ENCODE measurements at regions not wholly inside any gene's neighbourhood (a gene's known extent, or its start where the extent isn't known, plus 50 kb on each side); places are given as distances from the start of the nearest gene placed in this dataset.

DNA sequence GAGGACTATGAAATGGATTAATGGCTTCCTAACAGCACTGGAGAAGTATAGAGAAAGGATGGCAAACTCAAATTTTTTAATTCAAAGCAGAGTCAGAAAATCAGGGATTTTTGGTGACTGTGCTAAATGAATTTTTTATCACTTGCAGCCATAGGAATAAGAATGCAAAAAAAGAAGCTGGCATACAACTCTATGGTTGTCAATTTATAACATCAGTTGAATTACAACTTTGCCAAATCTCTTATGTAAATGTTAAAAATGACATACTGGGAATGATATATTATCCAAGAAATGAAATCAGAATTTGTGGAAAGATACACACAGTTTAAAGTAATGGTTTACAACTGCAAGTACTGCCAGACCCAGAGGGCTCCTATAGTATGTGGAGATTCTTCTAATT lies 106.5 kb downstream of the HTR1B start:
- Histone ChIP-seq H4K20me1 (ENCODE audit: control insufficient read depth, extremely low read depth, insufficient read depth, low read length) (no peaks in the 10 kb centered on the region), H3K27ac (ENCODE audit: control insufficient read depth, insufficient read depth, low read length) (no peak overlapping the region), H3K36me3 (ENCODE audit: control insufficient read depth in 2 of 2, extremely low read depth in 1 of 2, insufficient read depth in 2 of 2, low read length in 2 of 2) (no peaks in the 10 kb centered on the region), H3K9me1 (ENCODE audit: control insufficient read depth, extremely low read depth, insufficient read depth, low read length) (no peaks in the 10 kb centered on the region), H2AFZ (ENCODE audit: control insufficient read depth, low read length) (no peak overlapping the region), H3K4me1 (ENCODE audit: control insufficient read depth, extremely low read depth, insufficient read depth, low read length) (no peaks in the 10 kb centered on the region), H3K9me3 (ENCODE audit: control insufficient read depth, low read depth, low read length) (no peaks in the 10 kb centered on the region), H3K4me2 (ENCODE audit: control insufficient read depth, extremely low read depth, insufficient read depth, low read depth, low read length) (no peak overlapping the region), H3K9ac (ENCODE audit: control insufficient read depth, extremely low read depth, insufficient read depth, low read length) (no peak overlapping the region), H3K4me3 (ENCODE audit: control insufficient read depth in 2 of 3, extremely low read depth in 1 of 3, insufficient read depth in 2 of 3, low read depth in 1 of 3, low read length in 3 of 3) (no peak overlapping the region), H3K27me3 (ENCODE audit: control insufficient read depth, extremely low read depth, insufficient read depth, low read length) (no peaks in the 10 kb centered on the region), H3K79me2 (ENCODE audit: control insufficient read depth, insufficient read depth, low read length) (peaks cover 5% of the 10 kb centered on the region)
- dilution Hi-C loops (cut with MboI; ENCODE audit: extremely low pct_ligation_motif_present, low sequenced_read_pairs), result no loop called here
- TF ChIP-seq, protein P1, sequence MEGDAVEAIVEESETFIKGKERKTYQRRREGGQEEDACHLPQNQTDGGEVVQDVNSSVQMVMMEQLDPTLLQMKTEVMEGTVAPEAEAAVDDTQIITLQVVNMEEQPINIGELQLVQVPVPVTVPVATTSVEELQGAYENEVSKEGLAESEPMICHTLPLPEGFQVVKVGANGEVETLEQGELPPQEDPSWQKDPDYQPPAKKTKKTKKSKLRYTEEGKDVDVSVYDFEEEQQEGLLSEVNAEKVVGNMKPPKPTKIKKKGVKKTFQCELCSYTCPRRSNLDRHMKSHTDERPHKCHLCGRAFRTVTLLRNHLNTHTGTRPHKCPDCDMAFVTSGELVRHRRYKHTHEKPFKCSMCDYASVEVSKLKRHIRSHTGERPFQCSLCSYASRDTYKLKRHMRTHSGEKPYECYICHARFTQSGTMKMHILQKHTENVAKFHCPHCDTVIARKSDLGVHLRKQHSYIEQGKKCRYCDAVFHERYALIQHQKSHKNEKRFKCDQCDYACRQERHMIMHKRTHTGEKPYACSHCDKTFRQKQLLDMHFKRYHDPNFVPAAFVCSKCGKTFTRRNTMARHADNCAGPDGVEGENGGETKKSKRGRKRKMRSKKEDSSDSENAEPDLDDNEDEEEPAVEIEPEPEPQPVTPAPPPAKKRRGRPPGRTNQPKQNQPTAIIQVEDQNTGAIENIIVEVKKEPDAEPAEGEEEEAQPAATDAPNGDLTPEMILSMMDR (optimal IDR thresholded peaks at IDR 0.05 in 1 of 3, IDR thresholded peaks at IDR 0.05 in 1 of 3, conservative IDR thresholded peaks at IDR 0.05 in 1 of 3; ENCODE audit: extremely low read depth in 1 of 3, insufficient read depth in 2 of 3, low read length in 3 of 3), result no peak
- no peak for TF ChIP-seq EZH2 (IDR thresholded peaks at IDR 0.05; ENCODE audit: low read length)
- DNase-seq (ENCODE audit: low read depth, low spot score) (no peak), FAIRE-seq (no peak)

DNA sequence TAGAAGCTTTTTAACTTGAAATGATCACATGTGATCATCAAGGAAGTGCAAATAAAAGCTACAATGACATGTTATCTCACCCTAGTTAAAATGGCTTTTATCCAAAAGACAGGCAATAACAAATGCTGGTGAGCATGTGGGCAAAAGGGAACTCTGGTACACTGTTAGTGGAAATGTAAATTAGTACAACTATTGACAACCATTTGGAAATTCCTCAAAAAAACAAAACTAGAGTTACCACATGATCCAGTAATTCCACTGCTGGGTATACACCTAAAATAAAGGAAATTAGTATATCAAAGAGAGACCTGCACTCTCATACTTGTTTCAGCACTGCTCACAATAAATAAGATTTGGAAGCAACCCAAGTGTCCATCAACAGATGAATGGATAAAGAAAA lies 108.7 kb downstream of the HTR1B start:
- no peaks in the 10 kb centered on the region for H3K4me1 ChIP-seq (ENCODE audit: control insufficient read depth, extremely low read depth, insufficient read depth, low read length)
- no peak for TF ChIP-seq EZH2 (IDR thresholded peaks at IDR 0.05; ENCODE audit: low read length)
- TF ChIP-seq, protein P1 (optimal IDR thresholded peaks at IDR 0.05 in 1 of 3, IDR thresholded peaks at IDR 0.05 in 1 of 3, conservative IDR thresholded peaks at IDR 0.05 in 1 of 3; ENCODE audit: extremely low read depth in 1 of 3, insufficient read depth in 2 of 3, low read length in 3 of 3), result no peak
- no peaks in the 10 kb centered on the region for H3K36me3 ChIP-seq (ENCODE audit: control insufficient read depth in 2 of 2, extremely low read depth in 1 of 2, insufficient read depth in 2 of 2, low read length in 2 of 2)
- H3K79me2 ChIP-seq (ENCODE audit: control insufficient read depth, insufficient read depth, low read length), result peaks cover 4% of the 10 kb centered on the region
- H3K4me3 ChIP-seq (ENCODE audit: control insufficient read depth in 2 of 3, extremely low read depth in 1 of 3, insufficient read depth in 2 of 3, low read depth in 1 of 3, low read length in 3 of 3), result no peak overlapping the region
- H3K9me3 ChIP-seq (ENCODE audit: control insufficient read depth, low read depth, low read length), result no peaks in the 10 kb centered on the region
- H3K9me1 ChIP-seq (ENCODE audit: control insufficient read depth, extremely low read depth, insufficient read depth, low read length), result no peaks in the 10 kb centered on the region
- DNase-seq (ENCODE audit: low read depth, low spot score) (no peak), FAIRE-seq (no peak)
- H3K27ac ChIP-seq (ENCODE audit: control insufficient read depth, insufficient read depth, low read length), result no peak overlapping the region
- H3K9ac ChIP-seq (ENCODE audit: control insufficient read depth, extremely low read depth, insufficient read depth, low read length), result no peak overlapping the region
- H2AFZ ChIP-seq (ENCODE audit: control insufficient read depth, low read length), result no peak overlapping the region
- no peaks in the 10 kb centered on the region for H3K27me3 ChIP-seq (ENCODE audit: control insufficient read depth, extremely low read depth, insufficient read depth, low read length)
- no peaks in the 10 kb centered on the region for H4K20me1 ChIP-seq (ENCODE audit: control insufficient read depth, extremely low read depth, insufficient read depth, low read length)
- H3K4me2 ChIP-seq (ENCODE audit: control insufficient read depth, extremely low read depth, insufficient read depth, low read depth, low read length), result no peak overlapping the region
- dilution Hi-C loops (cut with MboI; ENCODE audit: extremely low pct_ligation_motif_present, low sequenced_read_pairs), result no loop called here

Measured in keratinocyte (primary cell).